ENCODE measurements at regions not wholly inside any gene's neighbourhood (a gene's known extent, or its start where the extent isn't known, plus 50 kb on each side); places are given as distances from the start of the nearest gene placed in this dataset.
"Not testable (repeated sequence)": the region's sequence is repeated elsewhere in the genome, so short reads cannot be mapped to it uniquely, and the experiment has no call there.

- not testable (repeated sequence) for DNase-seq (ENCODE audit: low read depth in 3 of 3, low spot score in 1 of 3)
Measured at GRCh38 chr18:38720181-38720580, 1154.6 kb upstream of the CELF4 start.

GRCh38 chr18:38718365-38718901 lies 1152.8 kb upstream of the CELF4 start:
- no peak for DNase-seq (ENCODE audit: low read depth in 3 of 3, low spot score in 1 of 3)

GRCh38 chr18:38709122-38709521 lies 1143.5 kb upstream of the CELF4 start:
- no peak for DNase-seq (ENCODE audit: low read depth in 3 of 3, low spot score in 1 of 3)

GRCh38 chr18:38706373-38706772 lies 1140.8 kb upstream of the CELF4 start:
- no peak for DNase-seq (ENCODE audit: low read depth in 3 of 3, low spot score in 1 of 3)

GRCh38 chr18:38698088-38698487 lies 1132.5 kb upstream of the CELF4 start:
- no peak for DNase-seq (ENCODE audit: low read depth in 3 of 3, low spot score in 1 of 3)

GRCh38 chr18:38695559-38696280 lies 1130.1 kb upstream of the CELF4 start:
- DNase-seq (ENCODE audit: low read depth in 3 of 3, low spot score in 1 of 3) = no peak

- no peak for DNase-seq (ENCODE audit: low read depth in 3 of 3, low spot score in 1 of 3)
Measured at GRCh38 chr18:38693104-38693503, 1127.5 kb upstream of the CELF4 start.

GRCh38 chr18:38690626-38691025 lies 1125.0 kb upstream of the CELF4 start:
- no peak for DNase-seq (ENCODE audit: low read depth in 3 of 3, low spot score in 1 of 3)

- no peak for DNase-seq (ENCODE audit: low read depth in 3 of 3, low spot score in 1 of 3)
Measured at GRCh38 chr18:38688416-38688815, 1122.8 kb upstream of the CELF4 start.

GRCh38 chr18:38670486-38670885 lies 1104.9 kb upstream of the CELF4 start:
- DNase-seq (ENCODE audit: low read depth in 3 of 3, low spot score in 1 of 3) = no peak

GRCh38 chr18:38664929-38665328 lies 1099.3 kb upstream of the CELF4 start:
- DNase-seq (ENCODE audit: low read depth in 3 of 3, low spot score in 1 of 3) = no peak

GRCh38 chr18:38663682-38664081 lies 1098.1 kb upstream of the CELF4 start:
- no peak for DNase-seq (ENCODE audit: low read depth in 3 of 3, low spot score in 1 of 3)

GRCh38 chr18:38663270-38663669 lies 1097.7 kb upstream of the CELF4 start:
- no peak for DNase-seq (ENCODE audit: low read depth in 3 of 3, low spot score in 1 of 3)

GRCh38 chr18:38654946-38655345 lies 1089.3 kb upstream of the CELF4 start:
- DNase-seq (ENCODE audit: low read depth in 3 of 3, low spot score in 1 of 3) = no peak

GRCh38 chr18:38651736-38652135 lies 1086.1 kb upstream of the CELF4 start:
- no peak for DNase-seq (ENCODE audit: low read depth in 3 of 3, low spot score in 1 of 3)

GRCh38 chr18:38648179-38648578 lies 1082.6 kb upstream of the CELF4 start:
- no peak for DNase-seq (ENCODE audit: low read depth in 3 of 3, low spot score in 1 of 3)

GRCh38 chr18:38646296-38646695 lies 1080.7 kb upstream of the CELF4 start:
- no peak for DNase-seq (ENCODE audit: low read depth in 3 of 3, low spot score in 1 of 3)

GRCh38 chr18:38644875-38645641 lies 1079.5 kb upstream of the CELF4 start:
- DNase-seq (ENCODE audit: low read depth in 3 of 3, low spot score in 1 of 3) = no peak

GRCh38 chr18:38642711-38643110 lies 1077.1 kb upstream of the CELF4 start:
- DNase-seq (ENCODE audit: low read depth in 3 of 3, low spot score in 1 of 3) = no peak

- DNase-seq (ENCODE audit: low read depth in 3 of 3, low spot score in 1 of 3) = not testable (repeated sequence)
Measured at GRCh38 chr18:38639700-38640099, 1074.1 kb upstream of the CELF4 start.

- DNase-seq (ENCODE audit: low read depth in 3 of 3, low spot score in 1 of 3) = no peak
Measured at GRCh38 chr18:38635709-38636430, 1070.3 kb upstream of the CELF4 start.

- no peak for DNase-seq (ENCODE audit: low read depth in 3 of 3, low spot score in 1 of 3)
Measured at GRCh38 chr18:38634117-38634516, 1068.5 kb upstream of the CELF4 start.
